HG03045 (cell line): ENCODE measurements at regions not wholly inside any gene's neighbourhood (a gene's known extent, or its start where the extent isn't known, plus 50 kb on each side); places are given as distances from the start of the nearest gene placed in this dataset.

ENCODE experiments used
- ATAC-seq: cut with Tn5 transposase; IDR thresholded peaks from one replicate; pipeline ENCODE4 v1.9.1; 2021; ENCODE audit warnings: mild to moderate bottlenecking, moderate library complexity; ENCODE audit not compliant: unreplicated experiment

GRCh38 chr17:15048933-15049794 lies 216.0 kb downstream of the PMP22 start:
- no peak for ATAC-seq

- no peak for ATAC-seq
Observed at GRCh38 chr17:15048381-15048780, 216.7 kb downstream of the PMP22 start.

DNA sequence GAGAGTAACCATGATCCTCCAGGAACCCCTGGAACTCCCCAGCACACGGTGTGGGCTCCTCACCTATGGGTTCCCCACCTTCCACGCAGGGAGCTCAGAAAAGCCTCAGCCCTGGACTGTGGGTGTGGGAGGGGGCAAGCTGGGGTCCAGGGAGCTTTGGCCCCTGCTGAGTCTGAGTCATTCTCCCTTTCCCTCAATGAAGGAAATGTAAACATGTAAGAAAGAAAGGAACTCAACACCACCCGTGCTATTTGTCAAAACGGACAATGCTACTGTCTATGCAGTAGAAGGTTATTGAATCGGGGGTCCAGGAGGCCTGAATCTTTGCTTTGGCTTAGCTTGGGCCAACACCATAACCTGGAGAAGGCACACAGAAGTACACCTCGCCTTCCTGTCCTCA lies 222.8 kb downstream of the PMP22 start:
- ATAC-seq, result no peak

DNA sequence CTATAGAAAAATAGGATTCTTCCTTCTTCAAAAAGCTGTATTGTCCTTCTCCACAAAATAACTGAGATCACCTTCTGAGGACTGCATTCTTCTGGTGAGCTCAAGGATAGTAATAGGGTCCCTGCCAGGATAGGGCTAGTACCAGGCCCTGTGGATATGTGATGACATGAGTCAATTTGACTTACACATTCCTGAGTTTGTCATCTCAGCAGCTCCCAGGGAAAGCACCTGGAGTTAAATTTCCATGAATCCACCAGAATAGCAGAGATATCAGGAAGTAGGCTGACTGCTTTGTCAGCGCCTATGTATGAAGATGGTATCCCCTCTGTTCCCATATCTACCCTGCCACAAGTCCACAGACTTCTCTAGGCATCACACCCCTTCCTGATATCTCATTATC lies 225.8 kb downstream of the PMP22 start:
- no peak for ATAC-seq

GRCh38 chr17:15038656-15039055 lies 226.5 kb downstream of the PMP22 start:
- ATAC-seq, result no peak

GRCh38 chr17:15036238-15036637 lies 228.9 kb downstream of the PMP22 start:
- ATAC-seq, result no peak

DNA sequence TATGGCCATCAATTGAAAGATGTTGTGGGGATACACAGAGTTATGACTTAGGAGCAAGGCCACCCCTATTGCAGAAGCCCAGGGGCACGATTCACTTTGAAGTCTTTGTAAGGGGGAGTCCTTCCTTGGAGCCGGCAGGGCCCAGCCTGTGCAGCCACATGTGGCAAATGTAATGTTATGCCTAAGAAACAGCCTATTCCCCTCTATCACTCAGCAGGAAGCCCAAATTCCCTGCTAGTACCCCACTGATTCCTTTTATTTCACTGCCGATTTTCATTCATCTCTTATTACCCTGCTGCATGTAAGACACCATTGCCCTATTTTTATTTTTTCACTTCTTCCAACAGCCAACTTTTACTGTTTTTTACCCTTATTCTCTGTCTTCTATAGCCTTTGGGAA lies 233.2 kb downstream of the PMP22 start:
- no peak for ATAC-seq

DNA sequence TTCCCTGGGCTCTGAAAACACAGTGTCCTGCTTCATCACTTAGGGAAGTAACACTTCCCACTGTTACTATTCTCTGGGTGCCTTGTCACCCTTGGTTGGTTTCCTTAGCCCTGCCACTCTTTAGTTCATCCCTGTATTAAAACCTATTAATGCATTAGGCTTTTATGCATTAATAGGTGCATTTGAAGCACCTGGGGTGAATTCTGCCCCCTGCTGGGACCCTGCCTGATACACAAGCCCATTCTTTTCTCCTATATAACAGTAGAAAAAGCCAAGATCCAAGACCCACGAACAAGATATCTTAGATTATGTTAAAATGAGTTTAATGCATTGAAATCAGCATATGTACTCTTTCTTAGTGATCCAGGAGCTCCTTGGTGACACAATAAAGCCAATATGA lies 235.7 kb downstream of the PMP22 start:
- no peak for ATAC-seq

DNA sequence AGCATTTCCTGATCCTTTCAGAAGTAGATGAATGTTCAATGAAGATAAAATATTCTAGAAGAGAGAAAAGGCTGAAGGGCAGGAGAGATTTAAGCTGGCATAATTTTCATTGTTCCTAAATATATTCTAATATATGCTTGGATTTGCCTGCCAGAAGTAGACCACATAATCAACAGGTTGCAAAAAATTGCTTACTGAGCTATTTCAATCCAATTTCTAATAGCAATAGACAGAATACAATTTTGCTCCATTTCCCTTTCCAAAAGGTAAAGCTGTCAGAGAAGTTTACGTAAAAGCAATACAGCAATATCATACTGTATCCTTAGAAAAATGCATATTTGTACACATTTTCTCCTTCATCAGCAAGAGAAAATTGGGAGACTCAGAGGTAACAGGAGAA lies 237.3 kb downstream of the PMP22 start:
- ATAC-seq, result no peak

- ATAC-seq, result no peak
Observed at GRCh38 chr17:15026088-15026487, 239.0 kb downstream of the PMP22 start.

GRCh38 chr17:15023589-15024336 lies 241.4 kb downstream of the PMP22 start:
- ATAC-seq, result no peak

- no peak for ATAC-seq
Observed at GRCh38 chr17:15019158-15019557, 246.0 kb downstream of the PMP22 start.

- ATAC-seq, result no peak
Observed at GRCh38 chr17:15012351-15012980, 252.7 kb downstream of the PMP22 start.

GRCh38 chr17:15009087-15009486 lies 256.0 kb downstream of the PMP22 start:
- ATAC-seq, result no peak

- ATAC-seq, result no peak
Observed at GRCh38 chr17:15007147-15007553, 258.0 kb downstream of the PMP22 start.

GRCh38 chr17:15006421-15007128 lies 258.6 kb downstream of the PMP22 start:
- no peak for ATAC-seq

GRCh38 chr17:15000661-15001060 lies 264.5 kb downstream of the PMP22 start:
- ATAC-seq, result no peak

DNA sequence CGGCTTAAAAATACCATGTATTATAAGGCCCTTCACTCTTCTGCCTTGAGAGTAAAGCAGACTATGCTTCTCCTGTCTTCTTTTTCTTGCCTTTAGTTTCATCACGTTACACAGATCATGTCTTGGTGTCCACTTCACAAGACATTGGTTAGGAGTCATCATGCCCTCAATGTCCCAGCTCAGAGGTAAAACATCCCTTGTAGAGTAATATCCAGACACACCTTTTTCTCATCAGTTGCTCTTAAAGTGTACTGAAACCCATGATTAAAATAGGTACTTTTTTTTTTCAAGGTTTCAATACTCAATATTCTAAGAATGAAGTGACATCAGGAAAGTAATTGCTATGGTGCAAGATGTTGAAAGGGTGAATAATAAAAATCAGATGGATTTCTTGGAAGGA lies 267.8 kb downstream of the PMP22 start:
- no peak for ATAC-seq

- ATAC-seq, result no peak
Observed at GRCh38 chr17:14986127-14986526, 279.0 kb downstream of the PMP22 start.

GRCh38 chr17:14972844-14973243 lies 292.3 kb downstream of the PMP22 start:
- no peak for ATAC-seq

- no peak for ATAC-seq
Observed at GRCh38 chr17:14971054-14971453, 294.1 kb downstream of the PMP22 start.
